HCT116 (cell line): ENCODE measurements at regions not wholly inside any gene's neighbourhood (a gene's known extent, or its start where the extent isn't known, plus 50 kb on each side); places are given as distances from the start of the nearest gene placed in this dataset.

Experiments
- CEBPB ChIP-seq: IDR thresholded peaks from 2 replicates; pipeline ENCODE4 v1.6.1; 2012; ENCODE audit warnings: low read depth
- EGR1 ChIP-seq: IDR thresholded peaks from 2 replicates; pipeline ENCODE4 v1.6.1; 2012; ENCODE audit warnings: low read depth
- ELF1 ChIP-seq: IDR thresholded peaks from 2 replicates; pipeline ENCODE4 v1.6.1; 2012; ENCODE audit warnings: low read depth, borderline replicate concordance
- EZH2 ChIP-seq: fragments of 200-600 bp; sonication (generic); IDR thresholded peaks from 2 replicates; pipeline ENCODE4 v1.6.1; 2017; ENCODE audit warnings: antibody characterized with exemption, mixed run types
- RAD21 ChIP-seq: IDR thresholded peaks from 2 replicates; pipeline ENCODE4 v1.6.1; 2012; ENCODE audit warnings: low read depth, mild to moderate bottlenecking
- ZNF274 ChIP-seq: fragments of 200-500 bp; sonication (Bioruptor generic); IDR thresholded peaks from 2 replicates; pipeline ENCODE4 v1.6.1; 2014; ENCODE audit warnings: mild to moderate bottlenecking, low read depth, low read length, inconsistent platforms
- TF ChIP-seq, protein P1 (sequence below), 3 experiments: fragments of 200-600 bp in 1 of 3; sonication (generic) in 1 of 3; IDR thresholded peaks in 2 of 3; conservative IDR thresholded peaks in 1 of 3; 2 replicates each; pipeline ENCODE4 v1.5.1; 2012 to 2017; ENCODE audit warnings: low read depth in 2 of 3, low read length in 2 of 3, antibody characterized with exemption in 1 of 3, borderline replicate concordance in 1 of 3, control low read depth in 1 of 3, mild to moderate bottlenecking in 1 of 3, mixed read lengths in 1 of 3, mixed run types in 1 of 3, moderate library complexity in 1 of 3; ENCODE audit not compliant: insufficient read depth in 1 of 3
- TF ChIP-seq, protein P2 (sequence below): IDR thresholded peaks from 2 replicates; pipeline ENCODE4 v1.6.1; 2012
- TF ChIP-seq, protein P3 (sequence below): IDR thresholded peaks from 2 replicates; pipeline ENCODE4 v1.6.1; 2012; ENCODE audit warnings: low read depth

DNA sequence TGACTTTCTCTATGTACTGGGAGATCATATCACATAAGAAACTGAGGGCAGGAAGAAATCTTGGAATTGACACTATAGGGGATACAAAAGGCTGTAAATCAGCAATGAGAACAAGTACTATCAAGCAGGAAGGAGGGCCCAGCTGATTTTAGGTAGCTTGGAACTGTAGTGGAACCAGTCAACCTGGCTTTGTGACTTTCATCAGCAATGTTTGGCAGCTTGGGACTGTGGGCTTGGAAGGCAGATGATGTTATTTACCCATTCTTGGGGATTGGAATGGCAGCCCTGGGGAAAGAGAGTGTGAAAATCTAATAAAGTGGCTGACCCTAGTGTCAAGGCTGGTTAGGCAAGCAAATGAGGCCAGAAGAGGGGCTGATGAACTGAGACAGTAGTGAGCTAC, 1073.3 kb downstream of the ADGRL2 start:
- TF ChIP-seq, protein P1, sequence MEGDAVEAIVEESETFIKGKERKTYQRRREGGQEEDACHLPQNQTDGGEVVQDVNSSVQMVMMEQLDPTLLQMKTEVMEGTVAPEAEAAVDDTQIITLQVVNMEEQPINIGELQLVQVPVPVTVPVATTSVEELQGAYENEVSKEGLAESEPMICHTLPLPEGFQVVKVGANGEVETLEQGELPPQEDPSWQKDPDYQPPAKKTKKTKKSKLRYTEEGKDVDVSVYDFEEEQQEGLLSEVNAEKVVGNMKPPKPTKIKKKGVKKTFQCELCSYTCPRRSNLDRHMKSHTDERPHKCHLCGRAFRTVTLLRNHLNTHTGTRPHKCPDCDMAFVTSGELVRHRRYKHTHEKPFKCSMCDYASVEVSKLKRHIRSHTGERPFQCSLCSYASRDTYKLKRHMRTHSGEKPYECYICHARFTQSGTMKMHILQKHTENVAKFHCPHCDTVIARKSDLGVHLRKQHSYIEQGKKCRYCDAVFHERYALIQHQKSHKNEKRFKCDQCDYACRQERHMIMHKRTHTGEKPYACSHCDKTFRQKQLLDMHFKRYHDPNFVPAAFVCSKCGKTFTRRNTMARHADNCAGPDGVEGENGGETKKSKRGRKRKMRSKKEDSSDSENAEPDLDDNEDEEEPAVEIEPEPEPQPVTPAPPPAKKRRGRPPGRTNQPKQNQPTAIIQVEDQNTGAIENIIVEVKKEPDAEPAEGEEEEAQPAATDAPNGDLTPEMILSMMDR (IDR thresholded peaks at IDR 0.05 in 2 of 3, conservative IDR thresholded peaks at IDR 0.05 in 1 of 3; ENCODE audit: borderline replicate concordance in 1 of 3, insufficient read depth in 1 of 3, low read depth in 2 of 3, low read length in 2 of 3): no peak
- no peak for TF ChIP-seq EGR1
- no peak for TF ChIP-seq EZH2
- TF ChIP-seq ZNF274: no peak
- TF ChIP-seq, protein P2, sequence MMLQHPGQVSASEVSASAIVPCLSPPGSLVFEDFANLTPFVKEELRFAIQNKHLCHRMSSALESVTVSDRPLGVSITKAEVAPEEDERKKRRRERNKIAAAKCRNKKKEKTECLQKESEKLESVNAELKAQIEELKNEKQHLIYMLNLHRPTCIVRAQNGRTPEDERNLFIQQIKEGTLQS: no peak
- TF ChIP-seq CEBPB: no peak
- no peak for TF ChIP-seq RAD21
- no peak for TF ChIP-seq ELF1
- TF ChIP-seq, protein P3, sequence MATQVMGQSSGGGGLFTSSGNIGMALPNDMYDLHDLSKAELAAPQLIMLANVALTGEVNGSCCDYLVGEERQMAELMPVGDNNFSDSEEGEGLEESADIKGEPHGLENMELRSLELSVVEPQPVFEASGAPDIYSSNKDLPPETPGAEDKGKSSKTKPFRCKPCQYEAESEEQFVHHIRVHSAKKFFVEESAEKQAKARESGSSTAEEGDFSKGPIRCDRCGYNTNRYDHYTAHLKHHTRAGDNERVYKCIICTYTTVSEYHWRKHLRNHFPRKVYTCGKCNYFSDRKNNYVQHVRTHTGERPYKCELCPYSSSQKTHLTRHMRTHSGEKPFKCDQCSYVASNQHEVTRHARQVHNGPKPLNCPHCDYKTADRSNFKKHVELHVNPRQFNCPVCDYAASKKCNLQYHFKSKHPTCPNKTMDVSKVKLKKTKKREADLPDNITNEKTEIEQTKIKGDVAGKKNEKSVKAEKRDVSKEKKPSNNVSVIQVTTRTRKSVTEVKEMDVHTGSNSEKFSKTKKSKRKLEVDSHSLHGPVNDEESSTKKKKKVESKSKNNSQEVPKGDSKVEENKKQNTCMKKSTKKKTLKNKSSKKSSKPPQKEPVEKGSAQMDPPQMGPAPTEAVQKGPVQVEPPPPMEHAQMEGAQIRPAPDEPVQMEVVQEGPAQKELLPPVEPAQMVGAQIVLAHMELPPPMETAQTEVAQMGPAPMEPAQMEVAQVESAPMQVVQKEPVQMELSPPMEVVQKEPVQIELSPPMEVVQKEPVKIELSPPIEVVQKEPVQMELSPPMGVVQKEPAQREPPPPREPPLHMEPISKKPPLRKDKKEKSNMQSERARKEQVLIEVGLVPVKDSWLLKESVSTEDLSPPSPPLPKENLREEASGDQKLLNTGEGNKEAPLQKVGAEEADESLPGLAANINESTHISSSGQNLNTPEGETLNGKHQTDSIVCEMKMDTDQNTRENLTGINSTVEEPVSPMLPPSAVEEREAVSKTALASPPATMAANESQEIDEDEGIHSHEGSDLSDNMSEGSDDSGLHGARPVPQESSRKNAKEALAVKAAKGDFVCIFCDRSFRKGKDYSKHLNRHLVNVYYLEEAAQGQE: no peak
